ENCODE measurements at regions not wholly inside any gene's neighbourhood (a gene's known extent, or its start where the extent isn't known, plus 50 kb on each side); places are given as distances from the start of the nearest gene placed in this dataset.

- no peak for DNase-seq
Observed at GRCh38 chr15:31513178-31513577, 186.5 kb downstream of the KLF13 start.

DNA sequence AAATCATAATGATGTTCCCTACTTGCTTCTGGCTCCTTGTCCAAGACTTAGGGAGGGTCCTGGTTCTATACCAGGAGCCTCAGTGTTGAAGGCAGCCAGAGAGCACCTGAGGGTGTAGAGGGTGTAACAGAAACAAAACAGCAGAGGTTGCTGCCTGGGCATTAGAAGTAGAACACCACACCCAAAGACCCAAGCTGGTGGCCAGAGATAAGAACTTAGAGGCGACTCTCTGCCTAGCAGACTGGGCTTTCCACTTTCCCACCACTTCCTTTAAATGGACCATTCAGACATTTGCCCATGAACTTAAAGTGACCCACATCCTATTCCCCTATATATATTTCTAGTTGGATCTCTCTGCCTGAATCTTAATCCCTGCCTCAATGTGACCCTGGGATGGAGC is 189.8 kb downstream of the KLF13 start:
- no peak for DNase-seq

- no peak for DNase-seq
Observed at GRCh38 chr15:31516874-31517273, 190.2 kb downstream of the KLF13 start.

- no peak for DNase-seq
Observed at GRCh38 chr15:31517711-31518110, 191.1 kb downstream of the KLF13 start.

DNA sequence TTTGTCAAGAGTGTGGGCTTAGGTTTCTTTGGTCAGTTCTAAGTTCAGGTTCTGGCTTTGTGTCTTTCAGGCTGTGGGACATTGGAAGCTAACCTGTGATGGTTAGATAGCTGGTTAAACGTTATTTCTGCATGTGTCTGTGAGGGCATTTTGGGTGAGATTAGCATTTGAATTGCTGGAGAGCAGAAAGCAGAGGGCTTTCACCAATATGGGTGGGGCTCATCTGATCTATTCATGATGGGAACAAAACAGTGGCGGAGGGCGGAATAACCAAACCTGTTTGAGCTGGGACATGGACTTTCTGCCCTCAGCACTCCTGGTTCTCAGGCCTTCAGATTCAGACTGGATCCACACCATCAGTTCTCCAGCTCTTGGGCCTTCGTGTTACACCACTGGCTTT is 195.4 kb downstream of the KLF13 start:
- no peak for DNase-seq

- DNase-seq = no peak
Observed at GRCh38 chr15:31523027-31523654, 196.5 kb downstream of the KLF13 start.

GRCh38 chr15:31523655-31524049 is 197.0 kb downstream of the KLF13 start:
- DNase-seq = no peak

DNA sequence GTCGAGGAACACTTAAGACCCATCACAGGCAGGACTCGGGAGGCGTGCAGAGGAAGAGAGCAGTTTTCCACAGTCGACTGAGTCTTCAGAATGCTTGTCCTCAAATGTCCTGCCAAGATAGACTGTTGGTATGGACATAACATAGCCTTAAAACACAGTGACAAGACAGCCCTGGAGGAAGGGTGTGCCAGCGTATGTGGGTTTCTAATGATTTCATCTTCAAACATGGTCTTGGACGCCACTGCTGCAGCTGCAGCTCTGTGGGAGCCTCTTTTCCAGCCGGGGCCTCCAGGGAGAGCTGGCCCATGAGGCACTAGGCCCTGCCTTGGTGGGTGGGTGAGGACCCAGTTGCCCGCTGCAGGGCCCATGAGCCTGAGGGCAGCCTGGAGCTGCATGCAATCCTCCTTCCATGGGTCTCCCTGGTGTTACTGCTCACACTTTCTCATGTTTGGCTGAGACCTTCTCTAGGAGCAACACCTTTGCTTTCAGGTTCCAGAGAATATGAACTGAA is 198.6 kb downstream of the KLF13 start:
- no peak for DNase-seq

DNA sequence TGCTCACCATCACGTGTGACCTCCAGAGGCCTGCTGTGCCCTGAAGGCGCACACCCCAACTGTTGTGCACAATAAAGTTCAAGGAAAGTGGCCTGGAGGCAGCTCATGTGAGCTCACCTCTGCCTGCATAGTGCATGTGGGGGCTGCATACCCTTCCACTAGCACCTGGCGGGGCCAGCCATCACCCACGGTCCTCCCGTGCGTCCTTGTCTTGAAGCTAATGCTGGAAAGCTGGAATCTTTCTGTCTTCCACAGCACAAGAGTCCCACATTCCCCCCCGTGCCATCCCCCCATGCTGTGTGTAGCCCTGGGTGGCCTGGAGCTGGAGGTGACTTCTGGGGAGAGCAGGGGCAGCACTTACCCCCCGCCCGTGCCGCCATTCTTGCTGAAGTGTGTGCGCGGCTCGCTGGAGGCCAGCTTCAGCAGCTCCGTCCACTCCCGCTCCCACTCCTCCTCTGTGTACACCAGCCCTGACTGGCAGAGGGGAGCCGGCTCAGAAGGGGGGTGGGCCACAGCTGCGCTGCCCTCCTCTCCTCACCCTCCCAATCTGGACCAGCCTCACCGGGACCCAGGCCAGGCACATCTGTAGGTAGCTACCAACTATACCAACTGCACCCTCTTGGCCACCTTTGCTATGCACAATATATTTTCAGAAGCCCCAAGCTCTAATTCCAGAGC is 199.5 kb downstream of the KLF13 start:
- DNase-seq = no peak

DNA sequence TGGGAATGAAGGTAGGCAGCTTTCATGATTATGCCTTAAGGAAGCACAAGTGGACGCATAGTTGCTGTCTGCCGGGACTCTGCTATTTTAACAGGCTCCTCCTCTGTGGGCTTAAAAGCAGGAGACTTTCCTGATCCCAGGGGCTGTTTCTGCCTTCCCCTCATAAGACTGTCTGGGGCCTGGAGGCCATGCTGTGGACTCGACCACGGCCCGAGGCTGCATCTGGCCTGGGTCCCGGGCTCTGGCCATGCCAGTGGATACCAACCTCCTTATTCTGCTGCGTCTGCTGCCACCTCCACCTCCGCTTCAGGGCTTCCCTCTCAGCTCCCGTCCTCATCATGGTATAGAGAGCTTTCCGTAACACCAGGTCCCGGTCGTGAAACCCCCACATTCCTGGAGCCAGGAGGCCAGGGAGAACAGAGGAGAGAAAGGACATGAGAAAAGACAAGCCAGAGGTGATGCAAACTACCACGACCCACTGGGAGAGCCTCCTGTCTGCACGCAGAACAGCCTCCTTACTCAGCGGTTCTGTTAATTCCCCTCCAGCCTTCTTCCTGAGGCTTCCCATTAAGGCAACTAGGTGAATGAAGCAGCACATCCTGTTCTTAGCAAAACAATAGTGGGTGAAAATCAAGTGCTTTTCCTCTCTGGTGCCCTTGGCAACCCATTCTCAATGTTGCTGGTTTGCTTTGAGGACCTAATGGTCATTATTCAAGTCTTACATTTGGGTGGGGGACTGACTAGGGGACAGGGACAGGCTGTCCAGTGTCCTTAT is 200.5 kb downstream of the KLF13 start:
- DNase-seq = no peak

DNA sequence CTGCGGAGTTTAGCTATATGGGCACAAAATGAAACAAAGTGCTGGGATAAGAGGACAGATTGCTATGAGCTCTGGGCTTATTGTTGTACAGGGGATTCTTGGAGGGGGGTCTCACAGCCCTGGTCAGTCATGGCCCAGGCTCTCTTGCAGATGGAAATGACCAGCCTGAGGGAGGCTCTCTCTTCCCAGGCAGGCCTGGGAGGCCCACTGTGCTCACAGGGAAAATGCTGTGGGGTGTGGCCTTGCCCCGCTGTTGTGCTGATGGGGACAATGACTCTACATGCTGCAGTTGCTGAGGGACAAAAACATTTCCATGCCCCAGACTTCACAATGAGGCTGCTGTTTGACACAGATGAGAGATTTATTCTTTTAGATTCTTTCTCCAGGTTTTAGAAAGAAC is 202.2 kb downstream of the KLF13 start:
- DNase-seq = no peak

GRCh38 chr15:31537770-31538592 is 211.3 kb downstream of the KLF13 start:
- no peak for DNase-seq

DNA sequence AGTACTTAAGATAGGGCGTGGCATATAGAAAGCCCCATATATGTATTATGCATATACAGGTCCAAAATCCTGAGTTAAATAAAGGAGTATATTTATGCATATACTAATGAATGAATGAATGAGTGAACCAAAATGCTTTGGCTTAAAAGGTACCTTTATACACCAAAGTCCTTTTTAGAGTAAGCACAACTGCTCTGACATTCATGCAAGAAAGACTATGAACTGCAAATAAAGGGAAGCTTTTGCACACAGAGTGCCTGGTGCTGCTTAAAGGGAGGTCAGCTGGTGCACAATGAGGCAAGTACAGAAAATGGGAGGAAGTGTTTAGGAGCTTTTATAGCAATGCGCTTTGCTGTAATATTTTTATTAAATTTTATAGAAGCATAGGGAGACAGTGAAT is 214.0 kb downstream of the KLF13 start:
- no peak for DNase-seq

DNA sequence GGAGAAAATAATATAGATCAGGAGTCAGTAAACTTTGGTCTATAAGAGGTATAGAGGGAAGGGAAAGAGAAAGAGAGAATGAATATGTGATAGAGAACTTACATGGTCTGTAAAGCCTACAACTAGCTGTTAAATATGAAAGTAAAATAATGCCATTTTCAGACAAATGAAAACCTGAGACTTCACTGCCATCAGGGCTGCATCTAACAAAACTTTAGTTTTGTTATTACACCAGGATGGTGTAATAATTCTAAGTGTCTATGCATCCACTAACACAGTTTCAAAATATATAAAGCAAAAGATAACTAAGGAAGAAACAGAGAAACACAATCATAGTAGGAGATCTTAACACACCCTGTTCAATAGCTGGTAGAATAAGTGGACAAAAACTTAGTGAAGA is 217.7 kb downstream of the KLF13 start:
- DNase-seq = no peak

- no peak for DNase-seq
Observed at GRCh38 chr15:31545257-31545656, 218.6 kb downstream of the KLF13 start.

DNA sequence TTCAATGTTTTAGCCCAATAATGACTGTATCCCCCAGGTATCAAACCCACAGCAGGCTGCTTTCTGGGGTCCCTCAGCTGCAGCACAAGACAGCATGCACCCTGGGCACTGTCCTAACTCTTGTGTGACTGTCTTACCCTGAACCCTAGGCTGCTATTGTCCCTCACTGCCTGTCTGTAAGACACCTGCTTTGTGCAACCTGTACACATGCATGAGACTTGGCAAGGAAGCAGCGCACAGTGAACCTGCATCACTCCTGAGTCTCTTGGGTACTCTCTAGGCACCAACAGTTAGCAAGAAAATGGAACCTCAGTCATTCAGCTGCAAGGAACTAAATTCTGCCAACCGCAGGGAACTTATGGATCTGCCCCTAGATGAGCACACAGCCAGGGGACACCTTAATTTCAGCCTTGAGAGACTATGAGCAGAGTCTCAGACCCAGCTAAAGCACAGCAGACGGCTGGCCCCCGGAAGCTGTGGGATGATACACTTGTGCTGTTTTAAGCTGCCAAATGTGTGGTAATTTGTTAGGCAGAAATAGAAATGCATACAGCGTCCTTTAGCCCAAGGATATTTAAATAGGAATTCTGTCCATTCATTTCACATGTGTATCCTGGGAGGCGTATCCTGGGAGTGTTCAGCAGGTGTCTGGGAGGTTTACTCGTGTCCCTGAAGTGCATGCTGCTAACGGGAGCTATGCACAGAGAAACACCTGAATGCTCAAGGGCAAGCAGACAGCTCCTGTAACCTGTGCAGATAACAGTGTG is 223.8 kb downstream of the KLF13 start:
- DNase-seq = no peak

- no peak for DNase-seq
Observed at GRCh38 chr15:31551323-31551722, 224.7 kb downstream of the KLF13 start.

DNA sequence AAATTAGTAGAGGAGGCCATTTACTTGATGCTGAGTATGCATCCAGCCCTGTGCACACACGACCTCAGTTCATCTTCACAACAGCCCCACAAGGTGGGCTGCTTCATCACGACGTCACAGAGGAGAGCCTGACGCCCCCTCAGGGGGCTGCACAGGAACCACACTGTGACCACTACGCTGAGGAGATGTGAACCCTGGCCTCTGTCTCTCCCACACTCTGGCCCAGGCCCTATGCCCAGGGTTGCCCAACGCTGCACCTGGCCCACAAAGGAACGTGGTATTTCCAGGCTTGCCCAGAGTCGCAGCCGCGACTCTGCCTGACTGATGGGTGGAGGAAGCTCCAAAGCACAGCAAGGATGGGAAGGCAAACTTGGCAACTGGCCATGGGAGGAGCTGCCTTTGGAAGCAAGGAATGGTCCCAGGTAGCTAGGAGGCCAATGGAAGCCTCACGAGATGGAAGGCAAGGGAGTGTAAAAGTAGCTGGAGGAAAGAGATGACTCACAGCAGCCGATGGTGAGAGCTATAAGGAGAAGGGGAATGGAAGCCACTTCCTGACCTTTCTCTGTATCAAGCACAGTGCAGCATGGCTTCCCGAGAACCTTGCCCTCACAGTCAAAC is 226.0 kb downstream of the KLF13 start:
- DNase-seq = no peak

DNA sequence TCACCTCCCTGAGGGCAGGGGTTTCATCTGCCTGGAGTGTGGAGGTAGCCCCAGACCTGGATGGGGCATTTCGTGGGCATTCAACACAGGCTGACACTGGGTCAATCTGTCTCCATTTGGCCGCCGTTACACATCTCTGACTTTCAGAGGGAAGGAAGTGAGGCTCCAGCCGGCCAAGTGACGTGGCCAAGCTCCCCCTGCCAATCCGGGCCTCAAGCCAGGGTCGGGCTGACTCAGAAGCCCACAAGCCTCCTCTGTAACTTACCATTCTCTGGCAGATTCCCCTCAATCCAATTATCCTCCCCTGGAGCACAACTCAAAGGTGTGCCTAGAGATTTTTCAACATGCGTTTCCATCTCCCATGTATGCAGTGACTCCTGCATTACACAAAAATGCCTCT is 227.6 kb downstream of the KLF13 start:
- DNase-seq = no peak

DNA sequence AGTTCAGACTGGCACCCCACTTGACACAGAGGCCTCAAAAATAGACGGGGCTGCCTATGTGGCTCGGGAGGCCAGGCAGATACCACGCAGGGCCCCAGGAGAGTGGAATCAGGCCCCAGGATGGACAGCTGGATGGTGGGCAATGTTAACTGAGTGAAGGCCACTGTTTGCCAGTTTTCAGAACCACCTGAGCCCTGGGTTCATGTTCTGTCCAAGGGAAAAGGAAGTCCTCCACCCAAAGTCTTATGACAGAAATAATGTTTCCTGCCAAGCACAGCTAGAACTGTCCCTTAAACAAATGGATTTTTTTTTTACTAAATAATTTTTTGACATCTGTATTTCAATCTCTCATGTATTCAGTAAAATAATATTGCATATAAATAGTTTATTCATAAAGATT is 228.4 kb downstream of the KLF13 start:
- DNase-seq = no peak

DNA sequence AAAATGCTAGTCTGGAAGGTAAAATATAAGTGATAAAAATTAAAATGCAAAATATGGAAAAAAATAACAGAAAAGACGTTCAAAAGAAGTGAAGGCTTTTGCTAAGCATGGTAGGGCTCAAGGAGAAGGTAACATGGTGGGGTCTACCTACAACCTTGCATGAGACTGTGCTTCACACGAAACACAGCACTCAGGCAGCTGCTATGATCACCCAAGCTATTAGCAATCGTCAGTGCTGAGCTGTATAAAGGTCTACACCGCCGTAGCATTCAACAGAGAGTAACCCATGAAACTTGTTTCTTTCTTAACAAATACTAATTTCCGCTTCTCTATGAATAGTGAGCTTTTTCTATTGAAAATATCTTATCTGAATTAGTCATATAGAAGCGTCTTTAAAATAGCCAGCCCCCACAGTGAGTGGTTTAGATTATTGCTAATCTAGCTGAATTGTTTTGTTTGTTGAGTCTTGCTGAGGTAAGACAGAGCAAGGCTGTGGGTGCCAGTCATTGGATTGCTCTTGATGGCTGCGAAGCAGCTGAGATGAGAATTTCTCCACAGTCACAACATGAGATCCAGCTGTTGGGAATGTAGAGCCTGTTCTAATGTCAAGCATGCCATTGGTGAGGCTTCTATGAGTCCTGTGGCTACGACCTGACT is 230.0 kb downstream of the KLF13 start:
- DNase-seq = no peak

All from SHP77 (cell line).